SHP77 (cell line): ENCODE measurements at regions not wholly inside any gene's neighbourhood (a gene's known extent, or its start where the extent isn't known, plus 50 kb on each side); places are given as distances from the start of the nearest gene placed in this dataset.

Source experiments
- DNase-seq, 2 experiments: peaks; one replicate each; lab custom pipeline; 2025; lab: John Stamatoyannopoulos, UW

DNA sequence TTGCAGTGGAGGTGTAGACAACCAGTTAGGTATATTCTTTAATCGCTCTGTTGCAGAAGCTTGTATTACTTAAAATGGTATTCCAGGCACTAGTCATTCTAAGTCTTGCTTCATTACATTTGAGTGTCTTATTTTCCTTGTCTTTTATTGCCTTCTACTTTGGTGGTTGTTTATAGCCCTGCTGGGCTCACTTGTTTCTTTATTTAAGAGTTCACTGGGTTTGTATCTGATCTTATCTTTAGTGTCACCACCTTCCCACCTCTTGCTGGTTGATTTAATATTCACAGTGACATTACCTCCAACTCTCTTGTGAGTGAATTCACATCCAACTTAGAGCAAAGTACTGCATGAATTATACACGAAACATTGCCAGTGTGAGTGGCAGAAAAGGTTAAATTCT is 83.6 kb upstream of the BNC2 start:
- no peak for DNase-seq

DNA sequence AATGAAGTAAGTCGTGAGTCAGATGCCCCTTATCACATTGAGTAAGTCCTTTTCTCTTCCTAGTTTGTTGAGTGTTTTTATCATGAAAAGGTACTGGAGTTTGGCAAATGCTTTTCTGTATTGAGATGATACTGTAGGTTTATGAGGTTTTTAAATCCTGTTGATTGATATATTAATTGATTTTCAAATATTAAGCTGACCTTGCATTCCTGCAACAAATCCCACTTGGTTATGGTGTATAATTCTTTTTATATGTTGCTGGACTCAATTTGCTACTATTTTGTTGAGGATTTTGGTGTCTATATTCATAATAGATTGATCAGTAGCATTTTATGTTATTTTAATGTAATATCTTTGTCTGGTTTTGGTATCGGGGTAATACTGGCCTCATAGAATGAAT is 81.0 kb upstream of the BNC2 start:
- DNase-seq, result no peak

DNA sequence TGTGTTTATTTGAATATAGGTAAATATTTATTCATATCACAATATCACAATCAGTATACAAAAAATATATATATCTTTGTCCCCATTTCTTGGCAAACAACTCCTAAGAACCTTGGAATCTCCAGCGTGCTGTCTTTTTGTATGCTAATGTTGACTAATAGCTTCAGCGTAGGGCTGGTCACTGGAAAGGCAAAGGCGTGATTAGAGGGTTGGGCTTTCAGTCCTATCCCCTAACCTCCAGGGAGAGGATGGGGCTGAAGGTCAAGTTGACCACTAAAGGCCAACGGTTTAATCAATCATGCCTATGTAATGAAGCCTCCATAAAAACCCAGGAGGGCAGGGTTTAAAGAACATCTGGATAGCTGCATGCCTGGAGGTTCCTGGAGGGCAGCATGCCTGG is 79.6 kb upstream of the BNC2 start:
- DNase-seq, result no peak

DNA sequence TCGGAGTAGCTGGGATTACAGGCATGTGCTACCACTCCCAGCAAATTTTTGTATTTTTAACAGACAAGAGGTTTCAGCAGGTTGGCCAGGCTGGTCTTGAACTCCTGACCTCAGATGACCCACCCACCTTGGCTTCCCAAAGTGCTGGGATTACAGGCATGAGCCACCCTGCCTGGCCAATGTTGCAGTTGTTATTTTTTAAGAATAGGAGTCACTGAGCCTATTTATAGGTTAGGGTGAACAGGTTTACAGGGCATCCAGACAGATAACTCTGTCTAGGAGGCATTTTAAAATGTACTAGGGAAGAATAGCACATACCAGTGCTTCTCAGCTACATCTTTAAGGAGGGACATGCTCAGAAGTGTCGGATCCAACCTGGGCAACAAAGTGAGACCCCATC is 60.1 kb upstream of the BNC2 start:
- DNase-seq, result no peak

DNA sequence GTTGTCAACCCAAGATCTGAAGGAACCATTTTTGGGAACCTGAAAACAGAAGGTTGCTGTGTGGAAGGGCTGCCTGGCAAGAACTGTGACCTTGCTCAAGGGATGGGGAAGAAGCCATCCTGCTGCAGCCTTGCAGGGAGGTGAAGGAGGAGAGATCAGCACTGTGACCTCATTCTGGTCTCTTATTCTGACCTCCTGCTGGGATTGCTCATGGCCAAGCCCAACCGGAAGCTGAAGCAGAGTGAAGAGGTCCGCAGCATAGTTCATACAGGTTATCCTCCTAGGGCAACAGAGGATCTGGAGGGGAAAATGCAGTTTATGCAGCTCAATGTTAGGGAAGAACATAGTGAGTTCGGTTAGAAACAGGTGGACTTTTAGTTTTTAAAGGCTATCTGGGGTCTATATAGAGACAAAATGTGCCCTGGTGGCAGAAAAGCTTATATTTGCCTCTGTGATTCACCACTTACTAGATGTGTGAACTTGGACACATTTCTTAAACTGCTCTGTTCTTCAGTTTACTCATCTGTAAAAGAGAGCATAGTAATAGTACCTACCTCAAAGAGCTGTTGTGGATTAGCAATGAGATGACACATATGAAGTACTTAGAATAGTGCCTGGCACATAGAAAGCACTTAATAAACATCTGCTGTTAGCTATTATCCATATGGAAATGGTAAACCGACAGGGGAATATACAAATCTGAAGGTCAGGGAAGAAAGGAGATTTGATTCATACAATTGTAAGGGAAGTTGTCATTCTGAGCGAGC is 57.9 kb upstream of the BNC2 start:
- no peak for DNase-seq

DNA sequence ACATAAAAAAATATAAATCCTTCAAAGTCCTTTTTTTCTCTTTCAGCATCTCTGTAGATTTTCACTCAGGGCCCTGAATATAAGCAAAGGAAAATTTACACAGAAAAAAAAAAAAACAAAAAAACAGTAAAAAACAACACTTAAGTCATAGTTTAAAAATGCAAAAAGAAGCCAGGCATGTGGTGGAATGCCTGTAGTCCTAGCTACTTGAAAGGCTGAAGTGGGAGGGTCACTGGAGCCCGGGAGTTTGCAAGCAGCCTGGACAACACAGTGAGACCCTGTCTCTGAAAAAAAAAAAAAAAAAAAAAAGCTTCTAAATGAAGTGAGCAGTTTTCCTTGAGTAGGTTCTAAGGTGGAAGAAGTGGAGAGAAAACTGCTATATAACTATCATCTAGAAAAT is 55.0 kb upstream of the BNC2 start:
- DNase-seq, result no peak

DNA sequence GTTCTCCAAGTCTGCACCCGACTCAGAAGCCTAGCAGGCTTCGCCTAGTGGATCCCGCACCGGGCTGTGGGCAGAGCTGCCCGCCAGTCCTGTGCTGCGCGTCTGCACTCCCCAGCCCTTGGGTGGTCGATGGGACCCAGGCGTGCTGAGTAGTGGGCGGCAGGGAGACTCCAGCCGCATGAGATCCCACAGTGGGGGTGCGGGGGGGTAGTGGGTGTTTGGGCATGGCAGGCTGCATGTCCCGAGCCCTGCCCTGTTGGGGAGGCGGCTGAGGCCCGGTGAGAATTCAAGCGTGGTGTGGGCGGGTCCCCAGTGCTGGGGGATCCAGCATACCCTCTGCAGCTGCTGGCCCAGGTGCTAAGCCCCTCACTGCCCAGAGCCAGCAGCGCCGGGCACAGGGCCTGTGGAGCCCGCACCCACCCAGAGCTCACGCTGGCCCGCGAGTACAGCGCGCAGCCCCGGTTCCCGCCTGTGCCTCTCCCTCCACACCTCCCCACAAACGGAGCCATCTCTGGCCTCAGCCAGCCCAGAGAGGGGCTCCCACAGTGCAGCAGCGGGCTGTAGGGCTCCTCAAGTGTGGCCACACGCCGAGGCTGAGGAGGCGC is 53.9 kb upstream of the BNC2 start:
- no peak for DNase-seq

DNA sequence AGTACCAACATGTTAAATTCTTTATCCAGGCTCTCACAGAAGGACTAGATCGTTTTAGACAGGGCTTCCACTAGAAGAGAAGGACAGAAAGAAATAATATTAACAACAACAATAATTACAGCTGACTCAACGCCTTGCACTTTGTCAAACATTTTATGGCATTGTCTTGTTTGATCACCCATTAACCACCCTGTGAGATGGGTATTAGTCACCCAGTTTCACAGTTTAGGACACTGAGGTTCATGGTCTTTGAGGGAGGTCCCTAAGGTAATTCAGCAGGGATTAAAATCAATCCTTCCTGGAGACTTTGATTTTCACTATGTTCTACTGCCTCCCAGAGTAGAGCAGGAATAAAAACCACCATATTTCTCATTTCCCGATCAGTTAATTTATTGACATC is 51.4 kb upstream of the BNC2 start:
- DNase-seq, result no peak
